D721Med (cell line): ENCODE measurements at regions not wholly inside any gene's neighbourhood (a gene's known extent, or its start where the extent isn't known, plus 50 kb on each side); places are given as distances from the start of the nearest gene placed in this dataset.

ENCODE experiments used
- DNase-seq: peaks from one replicate; pipeline ENCODE4 v3.0.0; 2011; ENCODE audit warnings: low spot score; ENCODE audit not compliant: insufficient read length
- FAIRE-seq: peaks from 2 replicates; lab custom pipeline; 2011; peaks lifted over from hg19 to GRCh38; lab: Jason Lieb, UNC
- CTCF ChIP-seq: IDR thresholded peaks from 2 replicates; pipeline ENCODE4 v1.5.1; 2012; ENCODE audit warnings: mild to moderate bottlenecking, control low read depth; ENCODE audit not compliant: insufficient read depth; ENCODE audit errors: missing control alignments

- no peak for DNase-seq
- FAIRE-seq: no peak
- no peak for TF ChIP-seq CTCF
Measured at GRCh38 chr13:111662895-111663294, 342.5 kb downstream of the TEX29 start.

GRCh38 chr13:111663505-111663904, 343.1 kb downstream of the TEX29 start:
- DNase-seq: no peak
- no peak for TF ChIP-seq CTCF
- FAIRE-seq: no peak

- DNase-seq: no peak
- no peak for FAIRE-seq
- TF ChIP-seq CTCF: no peak
Measured at GRCh38 chr13:111663953-111664421, 343.5 kb downstream of the TEX29 start.

GRCh38 chr13:111664696-111665095, 344.3 kb downstream of the TEX29 start:
- DNase-seq (no peak), FAIRE-seq (no peak)
- TF ChIP-seq CTCF: no peak

GRCh38 chr13:111665691-111666095, 345.3 kb downstream of the TEX29 start:
- TF ChIP-seq CTCF: no peak
- no peak for FAIRE-seq
- no peak for DNase-seq

- no peak for DNase-seq
- no peak for TF ChIP-seq CTCF
- FAIRE-seq: no peak
Measured at GRCh38 chr13:111666164-111666776, 345.8 kb downstream of the TEX29 start.

- TF ChIP-seq CTCF: no peak
- no peak for FAIRE-seq
- DNase-seq: no peak
Measured at GRCh38 chr13:111667757-111668156, 347.3 kb downstream of the TEX29 start.
